ENCODE measurements at regions not wholly inside any gene's neighbourhood (a gene's known extent, or its start where the extent isn't known, plus 50 kb on each side); places are given as distances from the start of the nearest gene placed in this dataset.

DNA sequence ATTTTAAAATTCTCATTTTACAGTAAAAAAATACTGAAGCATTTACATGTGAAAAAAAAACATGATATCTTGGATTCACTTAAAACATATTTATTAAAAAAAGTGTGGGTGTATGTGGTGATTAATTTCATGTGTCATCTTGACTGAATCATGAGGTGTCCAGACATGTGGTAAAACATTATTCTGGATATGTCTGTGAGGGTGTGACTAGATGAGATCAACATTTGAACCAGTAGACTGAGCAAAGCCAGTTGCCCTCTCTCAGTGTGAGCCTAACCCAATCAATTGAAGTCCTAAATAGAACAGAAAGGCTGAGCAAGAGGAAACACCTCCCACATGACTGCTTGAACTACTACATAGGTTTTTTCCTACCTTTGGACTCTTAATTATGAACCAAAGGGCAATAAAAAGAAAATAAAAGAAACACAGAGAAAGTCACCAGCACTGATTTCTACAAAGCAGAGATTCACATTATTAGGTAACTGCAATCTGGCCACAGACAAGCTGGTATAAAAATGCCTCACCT, 90.5 kb upstream of the VGLL2 start:
- TF ChIP-seq, protein P1, sequence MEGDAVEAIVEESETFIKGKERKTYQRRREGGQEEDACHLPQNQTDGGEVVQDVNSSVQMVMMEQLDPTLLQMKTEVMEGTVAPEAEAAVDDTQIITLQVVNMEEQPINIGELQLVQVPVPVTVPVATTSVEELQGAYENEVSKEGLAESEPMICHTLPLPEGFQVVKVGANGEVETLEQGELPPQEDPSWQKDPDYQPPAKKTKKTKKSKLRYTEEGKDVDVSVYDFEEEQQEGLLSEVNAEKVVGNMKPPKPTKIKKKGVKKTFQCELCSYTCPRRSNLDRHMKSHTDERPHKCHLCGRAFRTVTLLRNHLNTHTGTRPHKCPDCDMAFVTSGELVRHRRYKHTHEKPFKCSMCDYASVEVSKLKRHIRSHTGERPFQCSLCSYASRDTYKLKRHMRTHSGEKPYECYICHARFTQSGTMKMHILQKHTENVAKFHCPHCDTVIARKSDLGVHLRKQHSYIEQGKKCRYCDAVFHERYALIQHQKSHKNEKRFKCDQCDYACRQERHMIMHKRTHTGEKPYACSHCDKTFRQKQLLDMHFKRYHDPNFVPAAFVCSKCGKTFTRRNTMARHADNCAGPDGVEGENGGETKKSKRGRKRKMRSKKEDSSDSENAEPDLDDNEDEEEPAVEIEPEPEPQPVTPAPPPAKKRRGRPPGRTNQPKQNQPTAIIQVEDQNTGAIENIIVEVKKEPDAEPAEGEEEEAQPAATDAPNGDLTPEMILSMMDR (IDR thresholded peaks at IDR 0.05): no peak
- TF ChIP-seq POLR2A (IDR thresholded peaks at IDR 0.05): no peak
